ENCODE measurements at regions not wholly inside any gene's neighbourhood (a gene's known extent, or its start where the extent isn't known, plus 50 kb on each side); places are given as distances from the start of the nearest gene placed in this dataset.

DNA sequence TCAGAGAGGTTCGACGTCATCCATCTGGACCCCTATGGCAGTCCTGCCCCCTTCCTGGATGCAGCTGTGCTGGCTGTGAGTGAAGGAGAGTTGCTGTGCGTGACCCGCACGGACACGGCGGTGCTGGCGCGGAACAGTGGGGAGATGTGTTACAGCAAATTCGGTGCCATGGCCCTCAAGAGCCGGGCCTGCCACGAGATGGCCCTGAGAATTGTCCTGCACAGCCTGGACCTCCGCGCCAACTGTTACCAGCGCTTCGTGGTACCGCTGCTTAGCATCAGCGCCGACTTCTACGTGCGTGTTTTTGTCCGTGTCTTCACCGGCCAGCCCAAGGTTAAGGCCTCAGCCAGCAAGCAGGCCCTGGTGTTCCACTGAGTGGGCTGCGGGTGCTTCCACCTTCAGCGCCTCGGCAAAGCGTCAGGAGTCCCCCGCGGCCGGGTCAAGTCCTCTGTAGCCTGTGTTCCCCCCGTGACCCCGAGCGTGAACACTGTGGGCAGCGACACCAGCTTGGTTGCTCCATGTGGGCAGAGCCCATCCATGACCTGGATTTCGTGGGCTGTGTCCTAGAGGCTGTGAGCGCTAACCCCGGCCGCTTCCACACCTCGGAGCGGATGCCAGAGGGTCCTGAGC lies 186.7 kb upstream of the SLITRK2 start:
- TF ChIP-seq POLR2A (IDR thresholded peaks at IDR 0.05; ENCODE audit: low read length) (no peak), GATA1 (IDR thresholded peaks at IDR 0.05; ENCODE audit: low read depth, low read length) (no peak)

All from erythroblast (primary cell).